ENCODE measurements at regions not wholly inside any gene's neighbourhood (a gene's known extent, or its start where the extent isn't known, plus 50 kb on each side); places are given as distances from the start of the nearest gene placed in this dataset.

GRCh38 chr21:20554785-20555184, 443.4 kb upstream of the NCAM2 start:
- Histone ChIP-seq H3K9me3 (ENCODE audit: control insufficient read depth, insufficient read depth, low read depth, low read length) (no peaks in the 10 kb centered on the region), H3K27me3 (ENCODE audit: control insufficient read depth, insufficient read depth, low read length) (no peaks in the 10 kb centered on the region), H3K4me1 (ENCODE audit: control insufficient read depth, insufficient read depth, low read length) (no peaks in the 10 kb centered on the region), H3K4me3 (ENCODE audit: low read depth in 2 of 2, low read length in 2 of 2) (no peak overlapping the region), H3K27ac (ENCODE audit: low read length) (no peak overlapping the region), H3K36me3 (ENCODE audit: control insufficient read depth, insufficient read depth, low read length) (no peaks in the 10 kb centered on the region)
- CTCF ChIA-PET: no interaction called here
- TF ChIP-seq CTCF (IDR thresholded peaks at IDR 0.05): no peak
- no peak for TF ChIP-seq SIN3A (IDR thresholded peaks at IDR 0.05; ENCODE audit: borderline replicate concordance, insufficient read depth, low read depth, low read length)
- TF ChIP-seq TCF7L2 (IDR thresholded peaks at IDR 0.05; ENCODE audit: low read depth, low read length): no peak
- TF ChIP-seq POLR2AphosphoS5 (IDR thresholded peaks at IDR 0.05; ENCODE audit: low read depth, low read length): no peak
- TF ChIP-seq REST (IDR thresholded peaks at IDR 0.05; ENCODE audit: insufficient read depth in 1 of 2, low read depth in 2 of 2, low read length in 1 of 2): no peak
- no peak for ATAC-seq
- intact Hi-C loops (cut with micrococcal nuclease; ENCODE audit: unreplicated experiment): no loop called here
- BruUV-seq (replicated peaks): no TSS peak
- in situ Hi-C loops (cut with HindIII; ENCODE audit: low pct_unique_long_range_greater_than_20kb, low sequenced_read_pairs): no loop called here
- POLR2A ChIA-PET: no interaction called here
- DNase-seq (ENCODE audit: low read depth, low spot score): no peak

GRCh38 chr21:20570824-20571232, 427.4 kb upstream of the NCAM2 start:
- Histone ChIP-seq H3K27ac (ENCODE audit: low read length) (no peak overlapping the region), H3K9me3 (ENCODE audit: control insufficient read depth, insufficient read depth, low read depth, low read length) (no peaks in the 10 kb centered on the region), H3K4me1 (ENCODE audit: control insufficient read depth, insufficient read depth, low read length) (no peaks in the 10 kb centered on the region), H3K4me3 (ENCODE audit: low read depth in 2 of 2, low read length in 2 of 2) (no peak overlapping the region), H3K36me3 (ENCODE audit: control insufficient read depth, insufficient read depth, low read length) (no peaks in the 10 kb centered on the region), H3K27me3 (ENCODE audit: control insufficient read depth, insufficient read depth, low read length) (no peaks in the 10 kb centered on the region)
- in situ Hi-C loops (cut with HindIII; ENCODE audit: low pct_unique_long_range_greater_than_20kb, low sequenced_read_pairs): no loop called here
- no TSS peak for BruUV-seq (replicated peaks)
- CTCF ChIA-PET: no interaction called here
- POLR2A ChIA-PET: no interaction called here
- intact Hi-C loops (cut with micrococcal nuclease; ENCODE audit: unreplicated experiment): no loop called here
- DNase-seq (ENCODE audit: low read depth, low spot score) (no peak), ATAC-seq (no peak)
- TF ChIP-seq POLR2AphosphoS5 (IDR thresholded peaks at IDR 0.05; ENCODE audit: low read depth, low read length): no peak
- no peak for TF ChIP-seq TCF7L2 (IDR thresholded peaks at IDR 0.05; ENCODE audit: low read depth, low read length)
- TF ChIP-seq REST (IDR thresholded peaks at IDR 0.05; ENCODE audit: insufficient read depth in 1 of 2, low read depth in 2 of 2, low read length in 1 of 2): no peak
- no peak for TF ChIP-seq CTCF (IDR thresholded peaks at IDR 0.05)
- no peak for TF ChIP-seq SIN3A (IDR thresholded peaks at IDR 0.05; ENCODE audit: borderline replicate concordance, insufficient read depth, low read depth, low read length)
